SU-DHL-6 (cell line): ENCODE measurements at regions not wholly inside any gene's neighbourhood (a gene's known extent, or its start where the extent isn't known, plus 50 kb on each side); places are given as distances from the start of the nearest gene placed in this dataset.

Experiments
- H2AFZ ChIP-seq: fragments of 200-600 bp; sonication (generic); 2 replicates; pipeline ENCODE4 v1.6.1; 2014; ENCODE audit warnings: low read depth, mild to moderate bottlenecking, moderate library complexity, mixed read lengths, antibody characterized with exemption, low read length; ENCODE audit not compliant: severe bottlenecking
- H3F3A ChIP-seq: fragments of 200-600 bp; shearing (Covaris generic); 2 replicates; pipeline ENCODE4 v1.6.0; 2016; ENCODE audit warnings: antibody characterized with exemption, mild to moderate bottlenecking; ENCODE audit not compliant: insufficient read depth
- H3K27ac ChIP-seq: fragments of 200-600 bp; sonication (generic); 2 replicates; pipeline ENCODE4 v1.5.1; 2016; ENCODE audit warnings: low read depth, mild to moderate bottlenecking, low read length, moderate library complexity, mixed read lengths
- H3K27me3 ChIP-seq: fragments of 200-600 bp; sonication (generic), shearing (Covaris generic); 2 replicates; pipeline ENCODE4 v1.6.0; 2014; ENCODE audit warnings: mild to moderate bottlenecking, low read length
- H3K36me3 ChIP-seq: fragments of 200-600 bp; sonication (generic); 2 replicates; pipeline ENCODE4 v1.6.1; 2014; ENCODE audit warnings: mild to moderate bottlenecking, low read length, mixed read lengths
- H3K4me2 ChIP-seq: fragments of 300-600, 200-600 bp; shearing (Covaris generic), sonication (generic); 2 replicates; pipeline ENCODE4 v1.6.0; 2014; ENCODE audit warnings: low read length, low read depth, mild to moderate bottlenecking; ENCODE audit not compliant: poor library complexity, severe bottlenecking
- H3K4me3 ChIP-seq: fragments of 200-600 bp; sonication (generic); 2 replicates; pipeline ENCODE4 v1.5.1; 2014; ENCODE audit warnings: antibody characterized with exemption, low read length, mild to moderate bottlenecking, mixed read lengths; ENCODE audit not compliant: insufficient read depth, poor library complexity, severe bottlenecking
- H3K79me2 ChIP-seq: fragments of 200-600 bp; sonication (generic); 2 replicates; pipeline ENCODE4 v1.6.1; 2014; ENCODE audit warnings: mild to moderate bottlenecking, low read length, moderate library complexity; ENCODE audit not compliant: insufficient read depth
- H3K9ac ChIP-seq: fragments of 200-600 bp; sonication (generic); 2 replicates; pipeline ENCODE4 v1.7.0; 2014; ENCODE audit warnings: mild to moderate bottlenecking, low read length
- H3K9me2 ChIP-seq: fragments of 200-600 bp; sonication (generic); replicated peaks from 2 replicates; pipeline ENCODE4 v1.6.1; 2014; ENCODE audit warnings: low read length; ENCODE audit not compliant: insufficient read depth
- H3K9me3 ChIP-seq: fragments of 200-600 bp; sonication (generic); 2 replicates; pipeline ENCODE4 v1.6.1; 2014; ENCODE audit warnings: low read length, mixed read lengths; ENCODE audit not compliant: insufficient read depth
- H4K20me1 ChIP-seq: fragments of 200-600 bp; sonication (generic); 2 replicates; pipeline ENCODE4 v1.6.1; 2014; ENCODE audit warnings: low read depth, mild to moderate bottlenecking, antibody characterized with exemption, low read length, moderate library complexity, mixed read lengths
- EZH2phosphoT487 ChIP-seq: fragments of 200-600 bp; sonication (generic), shearing (Covaris generic); conservative IDR thresholded peaks from 2 replicates; pipeline ENCODE4 v1.6.1; 2018; ENCODE audit warnings: mild to moderate bottlenecking, antibody characterized with exemption, low read length, moderate library complexity, mixed read lengths
- TF ChIP-seq, protein P1 (sequence below): fragments of 200-600 bp; sonication (generic); IDR thresholded peaks from one replicate; pipeline ENCODE4 v1.5.1; 2017; ENCODE audit warnings: antibody characterized with exemption, mild to moderate bottlenecking, low read length, moderate library complexity; ENCODE audit not compliant: insufficient read depth, poor library complexity, severe bottlenecking

GRCh38 chr5:15386122-15386521, 113.9 kb upstream of the FBXL7 start:
- H3F3A ChIP-seq: no peaks in the 10 kb centered on the region

GRCh38 chr5:15385553-15385952, 114.4 kb upstream of the FBXL7 start:
- no peaks in the 10 kb centered on the region for H3K36me3 ChIP-seq
- no peaks in the 10 kb centered on the region for H3K27me3 ChIP-seq
- H3K9me3 ChIP-seq: no peaks in the 10 kb centered on the region
- H4K20me1 ChIP-seq: no peaks in the 10 kb centered on the region
- no peak overlapping the region for H3K4me2 ChIP-seq
- TF ChIP-seq EZH2phosphoT487: no peak
- TF ChIP-seq, protein P1, sequence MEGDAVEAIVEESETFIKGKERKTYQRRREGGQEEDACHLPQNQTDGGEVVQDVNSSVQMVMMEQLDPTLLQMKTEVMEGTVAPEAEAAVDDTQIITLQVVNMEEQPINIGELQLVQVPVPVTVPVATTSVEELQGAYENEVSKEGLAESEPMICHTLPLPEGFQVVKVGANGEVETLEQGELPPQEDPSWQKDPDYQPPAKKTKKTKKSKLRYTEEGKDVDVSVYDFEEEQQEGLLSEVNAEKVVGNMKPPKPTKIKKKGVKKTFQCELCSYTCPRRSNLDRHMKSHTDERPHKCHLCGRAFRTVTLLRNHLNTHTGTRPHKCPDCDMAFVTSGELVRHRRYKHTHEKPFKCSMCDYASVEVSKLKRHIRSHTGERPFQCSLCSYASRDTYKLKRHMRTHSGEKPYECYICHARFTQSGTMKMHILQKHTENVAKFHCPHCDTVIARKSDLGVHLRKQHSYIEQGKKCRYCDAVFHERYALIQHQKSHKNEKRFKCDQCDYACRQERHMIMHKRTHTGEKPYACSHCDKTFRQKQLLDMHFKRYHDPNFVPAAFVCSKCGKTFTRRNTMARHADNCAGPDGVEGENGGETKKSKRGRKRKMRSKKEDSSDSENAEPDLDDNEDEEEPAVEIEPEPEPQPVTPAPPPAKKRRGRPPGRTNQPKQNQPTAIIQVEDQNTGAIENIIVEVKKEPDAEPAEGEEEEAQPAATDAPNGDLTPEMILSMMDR: no peak
- H3K27ac ChIP-seq: no peak overlapping the region
- H3K4me3 ChIP-seq: no peak overlapping the region
- H3K9me2 ChIP-seq: no peaks in the 10 kb centered on the region
- H3K79me2 ChIP-seq: no peaks in the 10 kb centered on the region
- H3F3A ChIP-seq: no peaks in the 10 kb centered on the region
- H3K9ac ChIP-seq: no peak overlapping the region
- H2AFZ ChIP-seq: no peak overlapping the region

More at GRCh38 chr5:15386122-15386521, 113.9 kb upstream of the FBXL7 start:
- Histone ChIP-seq H3K27ac (no peak overlapping the region), H3K79me2 (no peaks in the 10 kb centered on the region), H3K9me2 (no peaks in the 10 kb centered on the region), H2AFZ (no peak overlapping the region), H4K20me1 (no peaks in the 10 kb centered on the region), H3K27me3 (no peaks in the 10 kb centered on the region), H3K9ac (no peak overlapping the region), H3K9me3 (no peaks in the 10 kb centered on the region), H3K4me3 (no peak overlapping the region), H3K36me3 (no peaks in the 10 kb centered on the region), H3K4me2 (no peak overlapping the region)
- TF ChIP-seq, protein P1: no peak
- TF ChIP-seq EZH2phosphoT487: no peak

- no peaks in the 10 kb centered on the region for H3K9me3 ChIP-seq
- no peak overlapping the region for H3K9ac ChIP-seq
- no peaks in the 10 kb centered on the region for H3K9me2 ChIP-seq
- no peaks in the 10 kb centered on the region for H3K79me2 ChIP-seq
- no peak for TF ChIP-seq EZH2phosphoT487
- TF ChIP-seq, protein P1: no peak
- H3F3A ChIP-seq: no peaks in the 10 kb centered on the region
- H3K36me3 ChIP-seq: no peaks in the 10 kb centered on the region
- no peak overlapping the region for H3K27ac ChIP-seq
- H4K20me1 ChIP-seq: no peaks in the 10 kb centered on the region
- no peak overlapping the region for H2AFZ ChIP-seq
- H3K4me2 ChIP-seq: no peak overlapping the region
- no peaks in the 10 kb centered on the region for H3K27me3 ChIP-seq
- H3K4me3 ChIP-seq: no peak overlapping the region
These were observed 114.9 kb upstream of the FBXL7 start for GRCh38 chr5:15385037-15385436.
